ENCODE measurements at regions not wholly inside any gene's neighbourhood (a gene's known extent, or its start where the extent isn't known, plus 50 kb on each side); places are given as distances from the start of the nearest gene placed in this dataset.

DNA sequence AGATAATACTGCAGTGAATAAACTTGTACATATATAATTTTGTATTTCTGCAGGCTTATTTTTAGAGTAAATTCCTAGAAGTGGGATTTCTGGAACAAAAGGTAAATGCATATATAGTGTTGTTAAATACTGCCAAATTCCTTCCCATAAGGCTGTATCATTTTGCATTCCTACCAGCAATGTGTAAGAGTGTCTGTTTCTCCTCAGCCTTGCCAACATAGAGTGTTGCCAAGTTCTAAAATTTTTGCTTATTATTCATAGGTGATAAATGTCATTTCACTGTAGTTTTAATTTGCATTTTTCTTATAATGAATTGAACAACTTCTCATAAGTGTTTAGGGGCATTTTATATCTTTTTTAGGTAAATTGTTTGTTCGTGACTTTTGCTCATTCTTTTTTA is 174.2 kb upstream of the ZBED5 start:
- Histone ChIP-seq H3K9me3 (ENCODE audit: control extremely low read depth in 1 of 5, control insufficient read depth in 4 of 5, insufficient read depth in 2 of 5, low read depth in 1 of 5, low read length in 4 of 5) (no peaks in the 10 kb centered on the region), H3K4me1 (ENCODE audit: control extremely low read depth in 1 of 4, control insufficient read depth in 4 of 4, insufficient read depth in 4 of 4, low read length in 3 of 4) (no peaks in the 10 kb centered on the region), H3K36me3 (ENCODE audit: control insufficient read depth in 4 of 4, insufficient read depth in 4 of 4, low read length in 3 of 4) (no peaks in the 10 kb centered on the region), H3K4me3 (ENCODE audit: control insufficient read depth in 1 of 7, extremely low read depth in 1 of 7, insufficient read depth in 4 of 7, low read depth in 2 of 7, low read length in 6 of 7) (no peak overlapping the region), H3K27ac (ENCODE audit: insufficient read depth in 1 of 2, low read depth in 1 of 2, low read length in 2 of 2, poor library complexity in 1 of 2, severe bottlenecking in 2 of 2) (no peak overlapping the region), H3K27me3 (replicated peaks in 2 of 5; ENCODE audit: control insufficient read depth in 4 of 5, insufficient read depth in 5 of 5, low read length in 4 of 5) (peaks cover 0 to 4% (median 0%) of the 10 kb centered on the region in 5 experiments)
- no peak for DNase-seq
- POLR2A ChIA-PET, result interaction anchor here (0.6 kb wide), 1 partner anchor 129 kb away, joined by 3 read pairs; no protein-coding TSS in a partner anchor
- CTCF ChIA-PET, result interaction anchor here (0.7 to 1.8 kb wide), 2 partner anchors 9 to 1218 kb away, joined by 3 to 5 read pairs; no protein-coding TSS in a partner anchor
- WGBS (ENCODE audit: insufficient coverage), result no CpG with 5 or more reads among the region's 1 CpG

DNA sequence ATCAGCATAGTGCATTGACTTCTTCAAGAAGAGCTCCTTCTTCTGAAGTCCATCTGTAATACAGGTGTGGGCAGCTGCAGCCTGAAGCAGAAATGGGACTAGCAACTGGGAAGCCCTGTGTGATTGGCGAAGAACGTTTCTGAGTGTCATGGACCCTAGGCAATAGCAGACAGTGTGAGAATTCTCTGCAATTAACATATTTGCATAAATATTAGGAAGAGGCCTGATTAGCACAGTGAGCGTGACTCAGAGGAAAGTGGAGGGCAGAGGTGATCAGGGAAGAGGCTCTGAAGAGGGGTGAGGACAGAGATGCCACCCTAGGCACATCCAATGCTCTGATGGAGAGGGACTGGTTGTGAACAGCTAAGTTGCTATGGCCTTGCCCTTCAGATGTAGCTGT is 171.2 kb upstream of the ZBED5 start:
- ChIA-PET CTCF (interaction anchor here (0.8 to 8.1 kb wide), 12 partner anchors 9 to 1252 kb away, joined by 3 to 170 read pairs (median 6); no protein-coding TSS in a partner anchor), POLR2A (no interaction called here)
- whole genome bisulfite sequencing (ENCODE audit: insufficient coverage), result no CpG with 5 or more reads among the region's 3 CpGs
- DNase-seq, result no peak
- Histone ChIP-seq H3K27me3 (replicated peaks in 2 of 5; ENCODE audit: control insufficient read depth in 4 of 5, insufficient read depth in 5 of 5, low read length in 4 of 5) (peaks cover 0 to 4% (median 0%) of the 10 kb centered on the region in 5 experiments), H3K4me1 (ENCODE audit: control extremely low read depth in 1 of 4, control insufficient read depth in 4 of 4, insufficient read depth in 4 of 4, low read length in 3 of 4) (no peaks in the 10 kb centered on the region), H3K9me3 (ENCODE audit: control extremely low read depth in 1 of 5, control insufficient read depth in 4 of 5, insufficient read depth in 2 of 5, low read depth in 1 of 5, low read length in 4 of 5) (no peaks in the 10 kb centered on the region), H3K4me3 (ENCODE audit: control insufficient read depth in 1 of 7, extremely low read depth in 1 of 7, insufficient read depth in 4 of 7, low read depth in 2 of 7, low read length in 6 of 7) (no peak overlapping the region), H3K36me3 (ENCODE audit: control insufficient read depth in 4 of 4, insufficient read depth in 4 of 4, low read length in 3 of 4) (no peaks in the 10 kb centered on the region), H3K27ac (ENCODE audit: insufficient read depth in 1 of 2, low read depth in 1 of 2, low read length in 2 of 2, poor library complexity in 1 of 2, severe bottlenecking in 2 of 2) (no peak overlapping the region)

DNA sequence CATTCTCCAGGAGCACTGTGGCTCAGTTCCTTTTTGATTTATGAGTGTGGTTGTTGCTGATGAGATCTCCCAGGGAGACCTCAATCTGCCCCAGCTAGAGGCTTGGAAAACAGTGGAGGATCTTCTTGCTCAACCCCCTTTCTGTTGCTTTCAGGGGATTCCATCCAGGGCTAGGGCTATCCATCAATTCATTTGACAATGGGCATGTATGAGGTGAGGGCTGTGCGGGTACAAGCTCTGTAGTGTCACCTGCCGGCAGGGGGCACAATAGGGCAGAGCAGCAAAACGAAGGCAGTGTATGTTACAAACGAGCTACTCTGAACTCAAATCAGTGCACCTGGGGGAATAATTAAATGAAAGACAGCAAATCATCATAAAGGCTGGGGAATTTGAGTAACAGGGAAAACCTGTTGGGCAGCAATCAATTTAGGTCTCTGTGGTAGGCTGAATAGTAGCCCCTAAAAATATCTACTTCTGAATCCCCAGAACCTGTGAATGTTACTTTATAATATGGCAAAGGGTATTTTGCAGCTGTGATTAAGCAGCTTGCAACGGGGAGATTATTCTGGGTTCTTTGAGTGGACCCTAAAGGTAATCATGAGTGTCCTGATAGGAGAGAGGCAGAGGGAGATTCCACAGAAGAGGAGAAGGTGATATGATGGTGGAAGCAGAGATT is 170.3 kb upstream of the ZBED5 start:
- no peaks in the 10 kb centered on the region for H3K36me3 ChIP-seq (ENCODE audit: control insufficient read depth in 4 of 4, insufficient read depth in 4 of 4, low read length in 3 of 4)
- H3K9me3 ChIP-seq (ENCODE audit: control extremely low read depth in 1 of 5, control insufficient read depth in 4 of 5, insufficient read depth in 2 of 5, low read depth in 1 of 5, low read length in 4 of 5), result no peaks in the 10 kb centered on the region
- WGBS (ENCODE audit: insufficient coverage), result 28% methylated on average over 5 of the region's 5 CpGs
- ChIA-PET CTCF (interaction anchor here (0.7 to 8.1 kb wide), 25 partner anchors 10 to 1253 kb away, joined by 3 to 170 read pairs (median 4); no protein-coding TSS in a partner anchor), POLR2A (no interaction called here)
- peaks cover 0 to 4% (median 0%) of the 10 kb centered on the region in 5 experiments for H3K27me3 ChIP-seq (replicated peaks in 2 of 5; ENCODE audit: control insufficient read depth in 4 of 5, insufficient read depth in 5 of 5, low read length in 4 of 5)
- no peak overlapping the region for H3K4me3 ChIP-seq (ENCODE audit: control insufficient read depth in 1 of 7, extremely low read depth in 1 of 7, insufficient read depth in 4 of 7, low read depth in 2 of 7, low read length in 6 of 7)
- peak; percentile 42 to 77 (median 72) for DNase-seq
- H3K4me1 ChIP-seq (ENCODE audit: control extremely low read depth in 1 of 4, control insufficient read depth in 4 of 4, insufficient read depth in 4 of 4, low read length in 3 of 4), result no peaks in the 10 kb centered on the region
- no peak overlapping the region for H3K27ac ChIP-seq (ENCODE audit: insufficient read depth in 1 of 2, low read depth in 1 of 2, low read length in 2 of 2, poor library complexity in 1 of 2, severe bottlenecking in 2 of 2)

DNA sequence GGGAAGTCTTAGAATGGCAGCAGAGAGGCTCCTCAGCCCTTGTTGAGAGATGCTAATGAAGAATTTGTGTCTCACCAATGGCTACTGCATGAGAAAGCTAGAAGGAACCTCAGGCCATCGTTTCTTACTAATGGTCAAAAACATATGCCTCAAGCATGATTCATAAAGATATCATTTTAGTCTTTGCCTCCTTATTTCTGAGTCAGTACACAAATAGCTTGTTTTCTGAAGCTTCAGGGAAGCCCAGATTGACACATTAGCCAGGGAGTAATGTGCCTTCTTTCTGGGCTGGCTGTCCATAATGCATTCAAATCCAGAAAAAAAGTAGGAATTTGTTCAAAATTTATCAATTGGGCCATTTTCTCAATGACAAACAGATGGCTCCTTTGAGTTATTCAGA is 169.4 kb upstream of the ZBED5 start:
- no peaks in the 10 kb centered on the region for H3K36me3 ChIP-seq (ENCODE audit: control insufficient read depth in 4 of 4, insufficient read depth in 4 of 4, low read length in 3 of 4)
- no peak for DNase-seq
- ChIA-PET CTCF (interaction anchor here (0.7 to 8.1 kb wide), 22 partner anchors 9 to 892 kb away, joined by 3 to 170 read pairs (median 4); no protein-coding TSS in a partner anchor), POLR2A (no interaction called here)
- no peaks in the 10 kb centered on the region for H3K9me3 ChIP-seq (ENCODE audit: control extremely low read depth in 1 of 5, control insufficient read depth in 4 of 5, insufficient read depth in 2 of 5, low read depth in 1 of 5, low read length in 4 of 5)
- WGBS (ENCODE audit: insufficient coverage), result 91% methylated on average over 1 of the region's 1 CpG
- H3K4me1 ChIP-seq (ENCODE audit: control extremely low read depth in 1 of 4, control insufficient read depth in 4 of 4, insufficient read depth in 4 of 4, low read length in 3 of 4), result no peaks in the 10 kb centered on the region
- no peak overlapping the region for H3K27ac ChIP-seq (ENCODE audit: insufficient read depth in 1 of 2, low read depth in 1 of 2, low read length in 2 of 2, poor library complexity in 1 of 2, severe bottlenecking in 2 of 2)
- H3K4me3 ChIP-seq (ENCODE audit: control insufficient read depth in 1 of 7, extremely low read depth in 1 of 7, insufficient read depth in 4 of 7, low read depth in 2 of 7, low read length in 6 of 7), result no peak overlapping the region
- peaks cover 0 to 4% (median 0%) of the 10 kb centered on the region in 5 experiments for H3K27me3 ChIP-seq (replicated peaks in 2 of 5; ENCODE audit: control insufficient read depth in 4 of 5, insufficient read depth in 5 of 5, low read length in 4 of 5)

DNA sequence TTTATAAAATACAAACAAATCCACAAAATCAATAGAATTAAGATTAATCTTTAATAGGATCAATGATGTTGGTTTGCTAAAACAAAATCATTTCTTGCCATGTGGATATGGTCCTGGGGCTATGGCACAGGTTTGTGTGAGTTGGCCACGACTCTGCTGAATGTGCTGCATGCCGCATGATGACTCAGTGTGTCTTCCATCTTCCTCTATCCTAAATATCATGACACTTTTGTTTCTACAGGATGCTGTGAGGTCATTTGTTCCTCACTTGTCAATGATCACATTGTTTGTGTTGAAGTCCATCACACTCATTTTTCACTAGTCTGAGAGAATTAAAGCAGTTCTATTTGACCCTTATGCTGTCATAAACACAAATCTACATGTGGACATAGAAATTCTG is 167.2 kb upstream of the ZBED5 start:
- ChIA-PET CTCF (interaction anchor here (1.1 to 8.1 kb wide), 8 partner anchors 15 to 763 kb away, joined by 3 to 170 read pairs (median 6); partner anchors contain the start of gene ZBED5), POLR2A (no interaction called here)
- H3K27ac ChIP-seq (ENCODE audit: insufficient read depth in 1 of 2, low read depth in 1 of 2, low read length in 2 of 2, poor library complexity in 1 of 2, severe bottlenecking in 2 of 2), result no peak overlapping the region
- no peaks in the 10 kb centered on the region for H3K9me3 ChIP-seq (ENCODE audit: control extremely low read depth in 1 of 5, control insufficient read depth in 4 of 5, insufficient read depth in 2 of 5, low read depth in 1 of 5, low read length in 4 of 5)
- DNase-seq, result peak in 2 of 3 donors; percentile 46 to 64
- WGBS (ENCODE audit: insufficient coverage), result no CpG with 5 or more reads among the region's 2 CpGs
- H3K36me3 ChIP-seq (ENCODE audit: control insufficient read depth in 4 of 4, insufficient read depth in 4 of 4, low read length in 3 of 4), result no peaks in the 10 kb centered on the region
- H3K4me3 ChIP-seq (ENCODE audit: control insufficient read depth in 1 of 7, extremely low read depth in 1 of 7, insufficient read depth in 4 of 7, low read depth in 2 of 7, low read length in 6 of 7), result no peak overlapping the region
- H3K4me1 ChIP-seq (ENCODE audit: control extremely low read depth in 1 of 4, control insufficient read depth in 4 of 4, insufficient read depth in 4 of 4, low read length in 3 of 4), result no peaks in the 10 kb centered on the region
- H3K27me3 ChIP-seq (replicated peaks in 2 of 5; ENCODE audit: control insufficient read depth in 4 of 5, insufficient read depth in 5 of 5, low read length in 4 of 5), result peaks cover 0 to 4% (median 0%) of the 10 kb centered on the region in 5 experiments

DNA sequence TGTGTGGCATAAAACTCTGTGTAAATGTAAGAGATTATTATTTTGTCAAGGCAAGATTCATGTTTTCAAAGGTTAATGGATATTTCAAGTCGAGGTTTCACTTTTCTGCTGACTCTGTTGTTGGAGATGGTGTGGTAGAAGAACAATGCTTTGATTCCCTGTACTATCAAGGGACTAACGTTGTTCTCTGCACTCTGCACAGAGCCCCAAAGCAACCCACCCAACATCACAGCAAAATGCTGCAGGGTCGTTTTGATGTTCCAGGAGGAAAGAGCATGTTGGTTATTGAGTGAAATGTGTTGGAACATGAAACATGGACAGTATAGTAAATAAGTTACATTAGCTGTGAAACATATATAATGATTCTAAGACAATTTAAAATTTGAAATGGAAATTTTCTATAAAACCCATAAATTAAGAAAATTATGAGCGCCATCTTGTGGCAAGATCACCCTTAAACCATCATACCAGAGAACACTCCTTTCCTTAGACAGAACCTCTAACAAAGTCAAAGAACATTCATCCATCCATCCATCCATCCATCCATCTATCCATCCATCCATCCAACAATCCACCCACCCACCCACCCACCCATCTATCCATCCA is 164.4 kb upstream of the ZBED5 start:
- peak in 2 of 3 donors; percentile 40 to 61 for DNase-seq
- H3K36me3 ChIP-seq (ENCODE audit: control insufficient read depth in 4 of 4, insufficient read depth in 4 of 4, low read length in 3 of 4), result no peaks in the 10 kb centered on the region
- no peaks in the 10 kb centered on the region for H3K4me1 ChIP-seq (ENCODE audit: control extremely low read depth in 1 of 4, control insufficient read depth in 4 of 4, insufficient read depth in 4 of 4, low read length in 3 of 4)
- POLR2A ChIA-PET, result no interaction called here
- no peak overlapping the region for H3K4me3 ChIP-seq (ENCODE audit: control insufficient read depth in 1 of 7, extremely low read depth in 1 of 7, insufficient read depth in 4 of 7, low read depth in 2 of 7, low read length in 6 of 7)
- H3K27me3 ChIP-seq (replicated peaks in 2 of 5; ENCODE audit: control insufficient read depth in 4 of 5, insufficient read depth in 5 of 5, low read length in 4 of 5), result peaks cover 0 to 3% (median 0%) of the 10 kb centered on the region in 5 experiments
- WGBS (ENCODE audit: insufficient coverage), result 0% methylated on average over 1 of the region's 4 CpGs
- CTCF ChIA-PET, result interaction anchor here (0.6 to 8.1 kb wide), 21 partner anchors 11 to 832 kb away, joined by 3 to 170 read pairs (median 5); no protein-coding TSS in a partner anchor
- no peak overlapping the region for H3K27ac ChIP-seq (ENCODE audit: insufficient read depth in 1 of 2, low read depth in 1 of 2, low read length in 2 of 2, poor library complexity in 1 of 2, severe bottlenecking in 2 of 2)
- H3K9me3 ChIP-seq (ENCODE audit: control extremely low read depth in 1 of 5, control insufficient read depth in 4 of 5, insufficient read depth in 2 of 5, low read depth in 1 of 5, low read length in 4 of 5), result no peaks in the 10 kb centered on the region

DNA sequence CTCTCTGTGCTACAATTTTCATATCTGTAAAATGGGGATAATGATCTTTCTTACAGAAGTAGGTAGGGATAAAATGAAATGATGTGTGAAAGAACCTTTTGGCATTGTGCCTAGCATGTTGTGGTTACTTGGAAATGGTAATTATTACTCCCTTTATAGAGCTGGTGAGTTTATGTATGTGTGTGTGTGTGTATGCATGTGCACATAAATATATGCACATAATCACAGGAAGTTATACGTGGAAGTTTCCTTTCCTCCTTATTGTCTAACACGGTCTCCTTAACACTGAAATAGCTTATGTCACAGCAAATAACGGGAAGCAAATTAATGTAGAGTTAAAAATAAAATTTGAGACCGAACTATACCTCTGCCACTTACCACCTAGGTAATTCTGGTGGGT is 163.7 kb upstream of the ZBED5 start:
- no peaks in the 10 kb centered on the region for H3K9me3 ChIP-seq (ENCODE audit: control extremely low read depth in 1 of 5, control insufficient read depth in 4 of 5, insufficient read depth in 2 of 5, low read depth in 1 of 5, low read length in 4 of 5)
- no peak for DNase-seq
- ChIA-PET POLR2A (no interaction called here), CTCF (interaction anchor here (0.6 to 5.3 kb wide), 25 partner anchors 16 to 833 kb away, joined by 3 to 83 read pairs (median 4); no protein-coding TSS in a partner anchor)
- WGBS (ENCODE audit: insufficient coverage), result no CpG with 5 or more reads among the region's 4 CpGs
- H3K27ac ChIP-seq (ENCODE audit: insufficient read depth in 1 of 2, low read depth in 1 of 2, low read length in 2 of 2, poor library complexity in 1 of 2, severe bottlenecking in 2 of 2), result no peak overlapping the region
- no peaks in the 10 kb centered on the region for H3K36me3 ChIP-seq (ENCODE audit: control insufficient read depth in 4 of 4, insufficient read depth in 4 of 4, low read length in 3 of 4)
- no peak overlapping the region for H3K4me3 ChIP-seq (ENCODE audit: control insufficient read depth in 1 of 7, extremely low read depth in 1 of 7, insufficient read depth in 4 of 7, low read depth in 2 of 7, low read length in 6 of 7)
- peaks cover 0 to 3% (median 0%) of the 10 kb centered on the region in 5 experiments for H3K27me3 ChIP-seq (replicated peaks in 2 of 5; ENCODE audit: control insufficient read depth in 4 of 5, insufficient read depth in 5 of 5, low read length in 4 of 5)
- no peaks in the 10 kb centered on the region for H3K4me1 ChIP-seq (ENCODE audit: control extremely low read depth in 1 of 4, control insufficient read depth in 4 of 4, insufficient read depth in 4 of 4, low read length in 3 of 4)

All from common myeloid progenitor, CD34-positive (primary cell).